Stimulated activated CD8-positive, alpha-beta memory T cell treated with anti-CD3 and anti-CD28 coated beads, Interleukin-15, amount 100 ng/mL, for 1 hour (primary cell): ENCODE measurements at regions not wholly inside any gene's neighbourhood (a gene's known extent, or its start where the extent isn't known, plus 50 kb on each side); places are given as distances from the start of the nearest gene placed in this dataset.
"Not testable (repeated sequence)": the region's sequence is repeated elsewhere in the genome, so short reads cannot be mapped to it uniquely, and the experiment has no call there.

Source experiments
- DNase-seq: peaks from one replicate; pipeline ENCODE4 v3.0.0-alpha.2; 2020; ENCODE audit warnings: low read depth

DNA sequence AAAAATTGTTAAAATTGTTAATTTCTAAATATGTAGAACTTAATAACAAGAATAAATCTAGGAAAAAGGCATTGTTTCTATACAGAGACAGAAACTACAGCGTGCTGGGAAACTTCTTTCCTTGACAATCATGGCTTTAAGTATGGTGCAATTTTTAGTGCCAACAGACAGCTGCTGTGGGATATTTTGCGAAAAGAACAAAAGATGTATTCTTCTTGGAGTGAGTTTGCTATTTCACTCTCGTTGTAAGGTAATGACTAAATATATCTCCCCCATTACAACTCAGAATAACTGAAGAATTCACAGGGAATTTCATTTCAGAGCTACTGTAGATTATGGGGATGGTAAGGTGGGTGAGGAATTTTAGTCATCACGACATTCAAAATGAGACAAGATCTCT, 2055.0 kb upstream of the ACO1 start:
- DNase-seq = no peak

DNA sequence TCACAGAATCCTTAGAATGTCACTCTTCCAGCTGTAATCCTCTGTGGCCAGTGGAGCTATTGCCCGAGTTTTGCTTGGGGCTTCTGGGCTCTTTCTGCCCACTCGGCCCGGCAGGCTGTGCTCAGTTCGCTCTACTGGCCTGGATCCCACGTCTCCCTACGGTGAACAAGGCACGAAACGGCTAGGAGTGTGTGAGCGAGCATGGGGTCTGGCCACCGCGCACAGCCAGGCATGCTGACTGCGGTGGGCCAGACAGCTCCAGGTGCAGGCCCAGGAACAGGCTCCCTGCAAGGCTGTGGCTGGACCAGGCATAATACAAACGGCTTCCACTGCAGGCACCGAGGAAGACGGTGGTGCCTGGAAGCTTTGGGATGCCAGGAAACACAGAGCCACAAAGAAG, 2035.5 kb upstream of the ACO1 start:
- DNase-seq = no peak

DNA sequence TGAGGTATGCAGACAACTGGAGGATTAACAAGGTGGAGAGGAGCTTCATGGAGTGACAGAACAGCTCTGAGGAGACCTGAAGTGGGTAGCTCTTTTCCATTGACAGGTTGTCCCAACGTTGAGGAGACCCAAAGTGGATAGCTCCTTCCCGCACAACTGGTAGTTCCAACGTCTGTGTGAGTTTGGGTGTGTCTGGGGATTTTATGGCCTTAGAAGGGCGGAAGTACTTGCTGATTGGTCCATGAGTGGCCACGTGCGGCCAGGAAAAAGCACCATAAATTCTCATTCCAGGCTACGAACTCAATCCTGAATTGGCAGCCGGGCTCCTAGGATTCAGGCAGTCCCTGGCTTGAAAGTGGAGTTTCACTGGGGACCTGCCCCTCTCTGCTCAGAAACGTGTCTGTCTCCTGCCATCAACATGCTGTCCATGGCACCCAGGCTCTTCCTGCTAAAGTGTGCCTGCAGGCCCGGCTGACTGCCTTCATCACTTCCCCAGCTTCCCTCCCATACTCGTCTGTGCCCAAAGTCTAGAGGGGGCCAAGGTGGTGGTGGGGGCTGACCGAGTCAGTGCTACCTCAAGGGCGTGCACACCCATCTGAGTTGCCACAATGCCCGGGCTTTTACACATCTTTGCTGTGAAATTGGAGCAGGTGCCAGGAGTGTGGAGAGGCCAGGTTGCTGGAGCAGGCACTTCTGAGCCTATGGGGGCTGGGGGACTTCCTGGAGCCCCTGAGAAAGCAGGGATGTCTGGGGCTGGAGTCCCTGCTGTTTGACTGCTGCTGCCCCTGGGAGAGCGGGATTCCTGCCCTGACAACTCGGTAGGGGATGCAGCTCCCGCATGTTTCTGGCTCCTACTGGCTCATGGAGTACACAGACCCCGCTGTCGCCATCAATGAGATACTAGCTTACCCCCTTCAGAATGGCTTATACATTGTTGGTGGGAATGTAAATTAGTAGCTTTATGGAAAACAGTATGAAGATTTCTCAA, 2034.6 kb upstream of the ACO1 start:
- DNase-seq = no peak

DNA sequence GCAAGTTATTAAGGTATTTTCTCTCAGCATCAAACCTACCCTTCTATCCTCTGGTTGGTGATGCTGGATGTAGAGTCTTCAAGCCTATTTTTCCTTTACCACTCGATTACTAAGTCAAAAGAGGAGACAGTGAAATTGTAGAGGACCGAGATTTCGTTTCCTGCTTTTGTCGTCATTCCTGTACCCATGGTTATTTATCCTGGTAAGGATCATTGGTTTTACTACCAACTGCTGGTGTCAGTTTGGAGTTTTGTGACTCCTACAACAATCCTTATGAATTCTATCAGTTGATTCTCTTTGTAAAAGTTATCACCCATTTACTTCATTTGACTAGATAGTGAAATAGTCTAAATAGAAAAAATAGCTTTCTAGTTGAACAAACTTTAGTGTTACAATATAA, 2028.2 kb upstream of the ACO1 start:
- no peak for DNase-seq

DNA sequence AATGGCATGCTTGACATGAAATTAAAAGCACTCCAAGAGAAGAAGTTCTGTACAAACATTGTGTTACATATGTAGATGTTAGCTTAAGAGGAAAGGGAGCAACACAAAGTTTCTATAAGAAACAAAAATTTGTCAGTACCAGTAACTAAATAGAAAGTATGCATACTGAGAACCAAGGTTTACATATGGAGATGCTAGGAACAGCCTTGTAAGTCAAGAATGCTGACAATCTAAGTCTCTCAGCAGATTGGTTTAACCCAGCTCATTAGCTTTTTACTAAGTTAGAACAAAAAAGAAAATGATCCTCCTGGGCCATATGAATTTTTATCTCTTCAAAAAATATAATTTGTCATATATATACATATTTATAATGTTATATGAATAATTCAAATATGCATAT, 2022.1 kb upstream of the ACO1 start:
- DNase-seq = no peak

DNA sequence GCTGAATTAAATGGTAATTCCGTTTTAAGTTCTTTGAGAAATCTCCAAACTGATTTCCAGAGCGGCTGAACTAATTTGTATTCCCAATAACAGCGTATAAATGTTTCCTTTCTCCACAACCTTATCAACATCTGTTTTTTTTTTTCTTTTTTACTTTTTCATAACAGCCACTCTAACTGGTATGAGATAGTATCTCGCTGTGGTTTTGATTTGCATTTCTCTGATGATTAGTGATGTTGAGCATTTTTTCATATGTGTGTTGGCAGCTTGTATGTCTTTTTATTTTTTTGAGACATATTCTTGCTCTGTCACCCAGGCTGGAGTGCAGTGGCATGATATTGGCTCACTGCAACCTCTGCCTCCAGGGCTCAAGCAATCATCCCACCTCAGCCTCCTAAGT, 2018.3 kb upstream of the ACO1 start:
- not testable (repeated sequence) for DNase-seq

DNA sequence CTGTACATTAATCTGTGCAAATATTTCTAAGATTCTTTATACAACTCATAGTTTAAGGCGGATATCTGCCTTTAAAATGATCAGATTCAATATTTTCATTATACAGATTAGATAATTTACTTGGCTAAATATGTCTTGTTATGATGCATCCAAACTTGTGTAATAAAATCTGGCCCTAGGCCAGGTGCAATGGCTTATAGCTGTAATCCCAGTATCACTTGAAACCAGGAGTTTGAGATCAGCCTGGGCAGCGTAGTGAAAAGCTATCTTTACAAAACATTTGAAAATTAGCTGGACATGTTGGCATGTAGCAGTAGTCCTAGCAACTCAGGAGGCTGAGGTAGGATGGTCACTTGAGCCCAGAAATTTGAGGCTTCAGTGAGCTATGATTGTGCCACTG, 2002.2 kb upstream of the ACO1 start:
- no peak for DNase-seq

DNA sequence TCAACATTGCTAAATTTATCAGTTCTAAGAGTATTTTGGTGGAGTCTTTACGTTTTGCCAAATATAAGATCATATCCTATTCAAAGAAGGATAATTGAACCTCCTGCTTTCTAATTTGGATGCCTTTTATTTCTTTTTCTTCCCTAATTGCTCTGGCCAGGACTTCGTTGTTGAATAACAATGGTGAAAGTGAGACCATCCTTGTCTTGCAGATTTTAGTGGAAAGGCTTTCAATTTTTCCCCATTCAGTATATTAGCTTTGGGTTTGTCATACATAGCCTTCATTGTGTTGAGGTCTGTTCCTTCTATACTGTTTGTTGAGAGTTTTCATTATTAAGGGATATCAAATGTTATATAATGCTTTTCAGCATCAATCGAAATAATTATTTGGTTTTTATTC, 1974.2 kb upstream of the ACO1 start:
- no peak for DNase-seq

DNA sequence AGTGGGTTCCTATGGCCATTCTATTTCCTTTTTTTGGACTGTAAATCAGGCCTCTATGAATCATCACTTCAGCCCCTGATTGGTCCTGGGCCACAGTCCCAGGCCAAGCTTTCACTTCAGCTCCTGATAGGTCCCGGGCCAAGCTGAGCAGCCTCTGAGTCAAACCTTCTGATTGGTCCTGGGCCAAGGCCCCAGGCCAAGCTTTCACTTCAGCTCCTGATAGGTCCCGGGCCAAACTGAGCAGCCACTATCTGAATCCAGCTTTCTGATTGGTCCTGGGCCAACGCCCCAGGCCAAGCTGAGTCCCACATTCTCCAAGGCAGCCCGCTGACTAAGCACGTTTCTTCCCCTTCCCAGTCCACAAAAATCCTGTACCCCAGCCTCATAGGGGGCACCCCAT, 1972.9 kb upstream of the ACO1 start:
- DNase-seq = no peak

DNA sequence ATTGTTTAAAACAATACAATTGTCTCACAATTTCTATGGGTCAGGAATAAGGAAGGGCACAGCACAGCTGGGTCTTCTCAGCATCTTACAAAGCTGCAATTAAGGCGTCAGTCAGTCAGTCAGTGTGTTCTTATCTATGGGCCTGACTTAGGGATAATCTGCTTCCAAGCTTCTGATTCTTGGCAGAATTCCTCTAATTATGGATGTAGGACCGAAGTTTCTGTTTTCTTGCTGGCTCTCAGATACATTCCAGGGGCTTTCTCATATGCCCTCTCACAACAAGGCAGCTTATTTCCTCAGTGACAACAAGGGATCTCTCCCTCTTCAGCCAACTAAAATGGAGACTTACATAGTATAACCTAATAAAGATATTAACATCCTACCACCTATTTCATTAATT, 1925.3 kb upstream of the ACO1 start:
- DNase-seq = no peak

DNA sequence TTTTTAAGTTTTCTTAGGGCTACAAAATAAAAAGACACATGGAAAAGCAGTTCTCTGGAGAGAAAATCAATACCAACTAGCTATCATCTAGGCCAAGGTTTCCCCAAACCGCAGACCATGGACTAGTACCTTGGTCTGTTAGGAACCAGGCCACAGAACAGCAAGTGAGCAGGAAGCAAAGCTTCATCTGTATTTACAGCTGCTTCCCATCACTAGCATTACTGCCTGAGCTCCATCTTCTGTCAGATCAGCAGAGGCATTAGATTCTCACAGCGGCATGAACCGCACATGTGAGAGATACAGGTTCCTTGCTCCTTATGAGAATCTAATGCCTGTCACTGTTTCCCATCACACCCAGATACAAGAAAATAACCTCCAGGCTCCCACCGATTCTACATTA, 1907.6 kb upstream of the ACO1 start:
- no peak for DNase-seq

DNA sequence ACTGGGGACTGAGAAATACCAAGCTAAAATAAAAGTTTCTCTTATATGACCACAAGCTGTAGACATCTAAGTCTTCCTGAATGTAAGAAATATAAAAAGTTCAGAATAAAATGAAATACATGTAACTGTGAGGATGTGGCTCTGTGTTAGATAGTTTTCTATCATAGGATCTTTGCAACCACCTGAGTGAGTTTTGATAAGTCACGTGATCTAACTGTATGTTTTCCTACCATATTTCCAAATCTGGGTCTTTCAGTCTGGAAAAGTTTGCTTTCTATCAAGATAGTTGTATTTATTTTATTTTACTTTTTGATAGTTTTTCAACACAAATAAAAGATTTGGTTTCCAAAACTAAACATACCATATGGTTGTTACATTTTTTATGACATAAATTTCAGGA, 1905.8 kb upstream of the ACO1 start:
- DNase-seq = no peak

DNA sequence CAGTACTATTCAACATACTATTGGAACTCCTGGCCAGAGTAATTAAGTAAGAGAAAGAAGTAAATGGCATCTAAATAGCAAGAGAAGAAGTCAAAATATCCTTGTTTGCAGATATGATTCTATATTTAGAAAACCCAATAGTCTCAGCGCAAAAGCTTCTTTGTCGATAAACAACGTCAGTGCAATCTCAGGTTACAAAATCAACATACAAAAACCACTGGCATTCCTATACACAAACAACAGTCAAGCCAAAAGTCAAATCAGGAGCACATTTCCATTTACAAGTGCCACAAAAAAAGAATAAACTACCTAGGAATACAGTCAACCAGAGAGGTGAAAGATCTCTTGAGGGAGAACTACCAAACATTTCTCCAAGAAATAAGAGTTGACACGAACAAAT, 1901.9 kb upstream of the ACO1 start:
- DNase-seq = no peak

DNA sequence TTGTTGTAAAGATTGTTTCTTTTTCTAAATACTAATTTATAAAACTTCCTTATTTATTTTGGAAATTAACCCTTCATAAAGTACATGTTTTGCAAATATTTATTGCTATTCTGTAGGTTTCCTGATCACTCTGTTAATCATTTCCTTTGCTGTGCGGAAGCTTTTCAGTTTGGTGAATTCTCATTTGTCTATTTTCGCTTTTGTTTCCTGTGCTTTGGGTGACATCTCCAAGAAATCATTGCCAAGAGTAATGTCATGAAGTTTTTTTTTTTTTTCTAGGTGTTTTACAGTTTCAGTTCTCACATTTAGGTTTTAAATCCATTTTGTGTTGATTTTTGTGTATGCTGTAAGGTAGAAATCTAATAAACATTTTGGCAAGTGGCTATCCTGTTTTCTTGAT, 1899.8 kb upstream of the ACO1 start:
- DNase-seq = no peak

DNA sequence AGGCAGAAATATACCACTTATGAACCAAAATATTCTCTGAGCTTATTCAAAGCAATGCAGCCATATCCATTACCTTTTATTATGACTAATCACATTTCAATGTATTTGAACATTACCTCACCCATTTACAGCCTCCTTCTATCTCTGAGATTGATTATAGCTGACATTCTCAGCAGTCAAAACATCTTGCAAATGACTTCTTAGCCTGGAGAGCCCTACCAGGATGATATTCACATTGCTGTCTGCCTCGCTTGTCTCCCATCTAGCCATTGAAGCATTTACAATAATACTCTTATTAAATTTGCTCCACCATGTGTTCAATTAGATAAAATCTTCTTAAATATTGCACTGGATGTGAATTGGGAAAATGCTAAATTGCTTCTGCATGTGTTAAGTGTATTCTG, 1879.9 kb upstream of the ACO1 start:
- no peak for DNase-seq

DNA sequence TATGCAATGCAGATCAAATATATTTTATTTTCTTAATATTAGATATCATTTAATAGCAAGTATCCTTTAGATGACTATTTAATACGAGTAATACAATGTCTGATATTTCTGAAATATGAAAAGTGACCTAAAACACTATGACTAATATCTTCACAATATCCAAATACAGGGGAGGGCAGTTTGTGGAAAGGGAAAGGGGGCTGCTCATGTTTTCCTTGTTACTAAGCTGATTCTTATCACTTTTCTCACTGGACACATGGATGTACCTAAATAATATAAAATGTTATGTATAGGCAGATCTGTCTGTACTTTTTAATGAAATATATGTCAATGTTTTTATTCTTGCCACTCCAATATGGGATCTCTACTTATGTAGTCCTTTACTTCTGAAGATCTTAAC, 1879.1 kb upstream of the ACO1 start:
- DNase-seq = no peak

DNA sequence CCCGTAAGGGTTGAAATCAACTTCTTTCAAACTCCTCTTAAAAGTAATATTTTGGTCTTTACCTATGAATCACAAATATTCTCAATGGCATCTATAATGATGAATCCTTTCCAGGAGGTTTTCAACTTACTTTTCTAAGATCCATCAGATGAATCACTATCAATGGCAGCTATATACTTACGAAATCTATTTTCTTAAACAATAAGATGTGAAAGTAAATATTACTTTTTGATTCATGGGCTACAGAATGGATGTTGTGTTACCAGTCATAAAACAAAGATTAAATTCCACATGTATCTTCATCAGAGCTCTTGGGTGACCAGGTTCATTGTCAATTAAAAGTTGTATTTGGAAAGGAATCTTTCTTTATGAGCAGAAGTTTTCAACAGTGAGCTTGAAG, 1877.7 kb upstream of the ACO1 start:
- no peak for DNase-seq

DNA sequence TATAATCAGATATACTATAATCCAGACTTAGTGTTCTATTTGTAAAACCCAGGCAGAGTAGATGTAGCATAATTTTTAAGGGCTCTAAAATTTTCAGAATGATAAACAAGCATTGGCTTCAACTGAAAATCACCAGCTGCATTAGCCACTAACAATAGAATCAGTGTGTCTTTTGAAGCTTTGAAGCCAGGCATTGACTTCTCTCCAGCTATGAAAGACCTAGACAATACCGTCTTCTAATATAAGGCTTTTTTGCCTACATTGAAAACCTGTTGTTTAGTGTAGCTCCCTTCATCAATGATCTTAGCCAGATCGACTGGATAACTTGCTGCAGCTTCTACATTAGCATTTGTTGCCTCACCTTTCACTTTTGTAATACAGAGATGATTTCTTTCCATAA, 1877.3 kb upstream of the ACO1 start:
- DNase-seq = no peak

DNA sequence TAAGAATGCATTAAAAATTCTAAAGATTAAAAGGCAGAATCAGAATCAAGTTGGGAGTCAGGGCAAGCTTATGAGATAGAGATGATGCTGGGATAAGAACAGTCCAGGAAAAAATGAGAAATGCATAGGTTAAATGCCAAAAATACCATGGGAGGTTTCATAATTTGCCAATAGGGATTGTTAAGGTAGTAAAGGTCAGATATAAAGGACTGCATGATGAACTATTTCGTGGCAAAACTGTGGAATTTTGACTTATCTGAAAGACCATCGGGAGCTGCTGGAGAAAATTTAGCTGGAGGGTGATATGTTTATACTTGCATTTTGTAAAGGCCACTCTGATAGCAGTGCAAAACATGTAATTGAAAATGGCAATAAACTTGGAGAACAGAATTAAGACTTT, 1872.8 kb upstream of the ACO1 start:
- no peak for DNase-seq

DNA sequence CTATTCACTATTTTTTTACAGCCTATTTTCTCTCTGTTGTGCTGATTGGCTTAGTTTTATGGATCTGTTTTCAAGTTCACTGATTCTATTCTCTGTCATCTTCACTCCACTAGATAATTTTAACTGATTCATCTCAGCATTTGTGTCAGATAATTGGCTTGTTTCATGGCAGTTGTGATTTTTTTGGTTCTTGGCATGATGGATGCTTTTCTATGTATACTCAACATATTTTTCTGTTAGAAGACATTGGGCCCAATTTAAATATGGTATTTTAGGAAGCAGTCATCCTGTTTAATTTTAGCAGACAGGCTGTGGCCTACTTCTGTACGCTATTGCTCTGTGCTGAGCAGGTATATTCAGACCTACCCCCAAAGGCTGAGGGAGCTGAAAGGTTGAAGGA, 1865.3 kb upstream of the ACO1 start:
- DNase-seq = no peak

DNA sequence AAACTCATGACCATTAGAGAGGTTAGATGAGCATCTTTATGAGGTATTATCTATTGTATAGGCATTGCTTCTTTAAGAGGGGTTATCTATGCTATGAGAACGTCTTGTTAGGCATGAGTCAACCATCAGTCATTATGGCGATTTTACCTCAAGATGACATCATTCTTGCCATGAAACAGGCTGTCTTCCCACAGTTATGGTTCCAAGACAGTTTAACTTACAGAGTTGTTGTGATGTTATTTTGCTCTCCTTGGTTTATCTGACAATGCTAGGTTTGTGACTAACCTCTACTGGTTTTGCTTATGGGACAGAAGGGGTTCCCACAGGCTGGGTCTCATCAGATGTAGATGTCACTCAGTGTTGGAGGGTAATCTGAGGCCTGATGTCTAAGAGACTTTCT, 1864.7 kb upstream of the ACO1 start:
- no peak for DNase-seq

DNA sequence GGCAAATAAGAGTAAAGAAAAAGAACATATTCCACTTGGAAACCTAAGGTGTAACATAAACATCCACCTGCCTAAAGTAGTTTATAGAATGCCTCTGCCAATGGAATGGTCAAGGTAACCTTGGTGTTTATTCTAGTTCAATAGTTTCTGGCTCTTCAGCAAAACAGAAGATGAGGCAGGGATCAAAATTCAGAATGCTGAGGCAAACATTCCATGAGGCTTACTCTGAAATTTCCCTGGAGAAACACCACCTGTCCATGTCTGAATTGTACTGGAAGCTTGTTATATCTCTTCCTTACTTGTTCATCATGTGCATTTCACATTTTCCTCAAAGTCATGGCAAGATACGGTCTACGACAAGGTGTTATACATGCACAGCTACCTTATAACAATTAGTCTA, 1862.4 kb upstream of the ACO1 start:
- DNase-seq = no peak

DNA sequence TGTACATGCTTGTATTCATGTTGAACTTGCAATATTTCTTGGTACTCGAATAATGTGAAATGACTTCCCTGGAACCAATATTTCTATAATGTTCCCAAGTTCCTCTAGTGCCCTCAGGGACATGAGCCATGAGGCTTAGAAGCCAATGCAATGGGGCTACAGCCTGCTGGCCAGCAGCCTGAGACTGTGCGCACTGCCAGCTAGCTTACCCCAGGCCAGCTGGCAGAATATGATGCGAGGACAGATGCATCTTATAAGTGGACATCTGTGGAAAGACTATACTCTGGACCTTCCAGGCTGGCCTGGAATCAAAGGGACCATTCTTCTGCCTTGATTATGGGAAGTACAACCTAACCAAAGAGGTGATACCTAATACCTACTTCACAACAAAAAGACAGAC, 1862.0 kb upstream of the ACO1 start:
- DNase-seq = no peak

DNA sequence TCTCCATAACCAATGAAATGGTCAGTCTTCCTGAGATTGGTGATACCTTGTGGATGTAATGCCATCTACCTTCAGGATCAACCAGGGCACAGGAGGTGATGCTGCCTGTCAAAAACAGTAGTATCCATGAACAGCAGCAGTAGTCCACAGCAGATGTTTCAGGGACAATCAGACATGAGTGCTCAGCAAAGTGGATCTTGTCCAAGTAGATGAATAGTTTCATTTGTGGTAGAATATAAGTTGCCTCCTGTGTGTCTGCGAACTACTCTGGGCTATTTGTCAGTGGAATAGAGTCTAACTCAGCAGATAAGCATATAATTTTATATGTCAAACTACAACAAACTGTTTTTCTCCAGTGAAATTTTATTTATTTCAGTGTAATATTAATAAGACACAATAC, 1860.1 kb upstream of the ACO1 start:
- DNase-seq = no peak
